Nephron (organoid): ENCODE measurements at regions not wholly inside any gene's neighbourhood (a gene's known extent, or its start where the extent isn't known, plus 50 kb on each side); places are given as distances from the start of the nearest gene placed in this dataset.

Experiments used
- H3K27ac Mint-ChIP-seq, 3 experiments: 2 replicates each; pipeline ENCODE4 v1.8.0; 2020; ENCODE audit warnings: mixed read lengths in 3 of 3, mild to moderate bottlenecking in 2 of 3, moderate library complexity in 1 of 3
- H3K27me3 Mint-ChIP-seq: 2 replicates; pipeline ENCODE4 v1.8.0; 2021; ENCODE audit warnings: low read depth, mild to moderate bottlenecking, moderate library complexity, mixed read lengths
- H3K36me3 Mint-ChIP-seq: 2 replicates; pipeline ENCODE4 v1.8.0; 2020; ENCODE audit warnings: low read depth, mixed read lengths
- H3K4me1 Mint-ChIP-seq: 2 replicates; pipeline ENCODE4 v1.8.0; 2020; ENCODE audit warnings: mixed read lengths
- H3K4me3 Mint-ChIP-seq, 3 experiments: 2 replicates each; pipeline ENCODE4 v1.8.0; 2020; ENCODE audit warnings: mild to moderate bottlenecking in 3 of 3, mixed read lengths in 3 of 3, moderate library complexity in 2 of 3
- H3K9me3 Mint-ChIP-seq: 2 replicates; pipeline ENCODE4 v1.8.0; 2020; ENCODE audit warnings: mixed read lengths
- CTCF ChIP-seq, 3 experiments: fragments of 200-600 bp; sonication (generic); IDR thresholded peaks; one replicate each; pipeline ENCODE4 v1.5.0; 2021; ENCODE audit warnings: antibody characterized with exemption in 3 of 3; ENCODE audit not compliant: unreplicated experiment in 3 of 3

- H3K27me3 Mint-ChIP-seq, result no peaks in the 10 kb centered on the region
- H3K27ac Mint-ChIP-seq, result no peak overlapping the region
- H3K36me3 Mint-ChIP-seq, result no peaks in the 10 kb centered on the region
- TF ChIP-seq CTCF (IDR thresholded peaks at IDR 0.05; ENCODE audit: unreplicated experiment in 3 of 3), result no peak
- peaks cover 12% of the 10 kb centered on the region for H3K9me3 Mint-ChIP-seq
- peaks cover 7% of the 10 kb centered on the region for H3K4me1 Mint-ChIP-seq
- no peak overlapping the region for H3K4me3 Mint-ChIP-seq
Observed at GRCh38 chr2:221145396-221145795, 426.7 kb downstream of the EPHA4 start.

GRCh38 chr2:221153226-221153625, 418.9 kb downstream of the EPHA4 start:
- no peak for TF ChIP-seq CTCF (IDR thresholded peaks at IDR 0.05; ENCODE audit: unreplicated experiment in 3 of 3)

GRCh38 chr2:221154176-221154575, 417.9 kb downstream of the EPHA4 start:
- Mint-ChIP-seq H3K36me3 (no peaks in the 10 kb centered on the region), H3K27me3 (no peaks in the 10 kb centered on the region), H3K9me3 (no peaks in the 10 kb centered on the region), H3K4me1 (no peaks in the 10 kb centered on the region), H3K27ac (no peak overlapping the region), H3K4me3 (no peak overlapping the region)
- no peak for TF ChIP-seq CTCF (IDR thresholded peaks at IDR 0.05; ENCODE audit: unreplicated experiment in 3 of 3)

More at GRCh38 chr2:221153226-221153625, 418.9 kb downstream of the EPHA4 start:
- H3K4me3 Mint-ChIP-seq, result no peak overlapping the region
- no peaks in the 10 kb centered on the region for H3K4me1 Mint-ChIP-seq
- no peaks in the 10 kb centered on the region for H3K9me3 Mint-ChIP-seq
- no peaks in the 10 kb centered on the region for H3K27me3 Mint-ChIP-seq
- no peaks in the 10 kb centered on the region for H3K36me3 Mint-ChIP-seq
- H3K27ac Mint-ChIP-seq, result no peak overlapping the region

GRCh38 chr2:221156062-221156734, 415.9 kb downstream of the EPHA4 start:
- Mint-ChIP-seq H3K27ac (no peak overlapping the region), H3K4me3 (no peak overlapping the region), H3K9me3 (no peaks in the 10 kb centered on the region), H3K36me3 (no peaks in the 10 kb centered on the region), H3K4me1 (no peaks in the 10 kb centered on the region), H3K27me3 (no peaks in the 10 kb centered on the region)
- no peak for TF ChIP-seq CTCF (IDR thresholded peaks at IDR 0.05; ENCODE audit: unreplicated experiment in 3 of 3)

- H3K4me3 Mint-ChIP-seq, result no peak overlapping the region
- peaks cover 10% of the 10 kb centered on the region for H3K4me1 Mint-ChIP-seq
Observed at GRCh38 chr2:221161186-221161585, 410.9 kb downstream of the EPHA4 start.

More at GRCh38 chr2:221161186-221161585, 410.9 kb downstream of the EPHA4 start:
- Mint-ChIP-seq H3K9me3 (no peaks in the 10 kb centered on the region), H3K27ac (no peak overlapping the region), H3K36me3 (no peaks in the 10 kb centered on the region), H3K27me3 (no peaks in the 10 kb centered on the region)
- TF ChIP-seq CTCF (IDR thresholded peaks at IDR 0.05; ENCODE audit: unreplicated experiment in 3 of 3), result no peak
